ENCODE measurements at regions not wholly inside any gene's neighbourhood (a gene's known extent, or its start where the extent isn't known, plus 50 kb on each side); places are given as distances from the start of the nearest gene placed in this dataset.

- POLR2A ChIA-PET = no interaction called here
- no peak for DNase-seq (ENCODE audit: low read depth, low spot score)
- no peak for TF ChIP-seq CTCF (IDR thresholded peaks at IDR 0.05; ENCODE audit: insufficient read depth, low read length, missing control alignments)
- no peak overlapping the region for H3K4me3 ChIP-seq (ENCODE audit: low read depth, low read length)
- CTCF ChIA-PET = no interaction called here
These were observed 120.2 kb upstream of the ESRRG start for GRCh38 chr1:216843409-216843808.

GRCh38 chr1:216841165-216841564, 117.9 kb upstream of the ESRRG start:
- ChIA-PET CTCF (no interaction called here), POLR2A (no interaction called here)
- DNase-seq (ENCODE audit: low read depth, low spot score) = no peak
- no peak for TF ChIP-seq CTCF (IDR thresholded peaks at IDR 0.05; ENCODE audit: insufficient read depth, low read length, missing control alignments)
- no peak overlapping the region for H3K4me3 ChIP-seq (ENCODE audit: low read depth, low read length)

GRCh38 chr1:216836316-216836715, 113.1 kb upstream of the ESRRG start:
- CTCF ChIA-PET = no interaction called here
- H3K4me3 ChIP-seq (ENCODE audit: low read depth, low read length) = no peak overlapping the region
- DNase-seq (ENCODE audit: low read depth, low spot score) = no peak
- POLR2A ChIA-PET = no interaction called here
- TF ChIP-seq CTCF (IDR thresholded peaks at IDR 0.05; ENCODE audit: insufficient read depth, low read length, missing control alignments) = no peak

DNA sequence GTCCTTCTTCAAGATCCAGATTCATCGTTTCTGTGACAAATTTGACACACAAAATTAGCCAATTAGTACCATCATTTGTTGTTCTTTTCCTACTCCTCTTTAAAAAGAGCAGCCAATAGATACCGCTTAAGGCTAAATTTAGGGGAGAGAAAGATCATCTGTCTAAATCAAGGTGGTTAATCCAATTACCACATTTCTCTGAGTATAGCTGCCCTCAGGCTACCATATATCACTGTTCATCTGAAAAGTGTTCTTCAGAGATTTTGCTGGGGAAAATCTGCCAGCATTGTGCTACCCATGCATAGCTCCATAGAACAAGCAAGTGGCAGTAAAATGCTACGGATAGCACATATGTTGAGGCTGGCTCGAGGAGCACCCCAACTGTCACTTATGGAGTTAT, 110.3 kb upstream of the ESRRG start:
- DNase-seq (ENCODE audit: low read depth, low spot score) = no peak
- POLR2A ChIA-PET = no interaction called here
- no peak for TF ChIP-seq CTCF (IDR thresholded peaks at IDR 0.05; ENCODE audit: insufficient read depth, low read length, missing control alignments)
- CTCF ChIA-PET = no interaction called here
- H3K4me3 ChIP-seq (ENCODE audit: low read depth, low read length) = no peak overlapping the region

DNA sequence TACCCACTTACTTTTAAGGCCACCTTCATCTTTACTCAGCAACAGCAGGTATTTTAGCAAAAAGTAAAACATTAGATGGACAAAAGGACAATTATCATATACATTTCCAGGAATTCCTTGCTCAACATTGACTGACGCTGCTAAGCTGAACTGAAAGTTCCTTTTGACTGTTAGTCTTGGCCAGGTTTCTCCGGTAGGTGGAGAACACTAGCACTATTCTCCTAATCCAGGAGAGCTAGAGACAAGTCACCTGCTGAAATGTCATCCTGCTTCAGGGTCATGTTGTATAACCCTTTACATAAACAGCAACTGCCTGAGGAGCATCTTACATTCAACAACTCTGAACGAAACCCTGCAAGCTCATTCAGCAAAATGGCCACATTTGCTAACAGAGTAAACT, 109.0 kb upstream of the ESRRG start:
- DNase-seq (ENCODE audit: low read depth, low spot score) = no peak
- TF ChIP-seq CTCF (IDR thresholded peaks at IDR 0.05; ENCODE audit: insufficient read depth, low read length, missing control alignments) = no peak
- CTCF ChIA-PET = no interaction called here
- no peak overlapping the region for H3K4me3 ChIP-seq (ENCODE audit: low read depth, low read length)
- POLR2A ChIA-PET = no interaction called here

GRCh38 chr1:216830424-216831210, 107.4 kb upstream of the ESRRG start:
- DNase-seq (ENCODE audit: low read depth, low spot score) = no peak
- no peak for TF ChIP-seq CTCF (IDR thresholded peaks at IDR 0.05; ENCODE audit: insufficient read depth, low read length, missing control alignments)
- ChIA-PET POLR2A (no interaction called here), CTCF (no interaction called here)
- no peak overlapping the region for H3K4me3 ChIP-seq (ENCODE audit: low read depth, low read length)
